Activated T-cell treated with anti-CD3 and anti-CD28 coated beads for 1 hour (primary cell): ENCODE measurements at regions not wholly inside any gene's neighbourhood (a gene's known extent, or its start where the extent isn't known, plus 50 kb on each side); places are given as distances from the start of the nearest gene placed in this dataset.
A peak's percentile ranks its signal among the peaks of the same experiment; 100 is the strongest.
"Not testable (repeated sequence)": the region's sequence is repeated elsewhere in the genome, so short reads cannot be mapped to it uniquely, and the experiment has no call there.

Experiments used
- DNase-seq: peaks from one replicate; pipeline ENCODE4 v3.0.0-alpha.2; 2020; ENCODE audit warnings: low read depth

GRCh38 chr7:25069900-25070443 lies 55.1 kb downstream of the CYCS start:
- DNase-seq = peak; percentile 19

GRCh38 chr7:25068502-25069213 lies 56.4 kb downstream of the CYCS start:
- no peak for DNase-seq

GRCh38 chr7:25067726-25068501 lies 57.1 kb downstream of the CYCS start:
- no peak for DNase-seq

- no peak for DNase-seq
Measured at GRCh38 chr7:25066253-25066652, 58.8 kb downstream of the CYCS start.

- DNase-seq = no peak
Measured at GRCh38 chr7:25062380-25062779, 62.7 kb downstream of the CYCS start.

GRCh38 chr7:25060487-25061055 lies 64.5 kb downstream of the CYCS start:
- DNase-seq = no peak

GRCh38 chr7:25059576-25059975 lies 65.5 kb downstream of the CYCS start:
- DNase-seq = no peak

- DNase-seq = no peak
Measured at GRCh38 chr7:25056368-25056767, 68.7 kb downstream of the CYCS start.

GRCh38 chr7:25055520-25056220 lies 69.4 kb downstream of the CYCS start:
- DNase-seq = no peak

- no peak for DNase-seq
Measured at GRCh38 chr7:25054819-25055519, 70.1 kb downstream of the CYCS start.

- no peak for DNase-seq
Measured at GRCh38 chr7:25050223-25050622, 70.2 kb upstream of the OSBPL3 start.

- DNase-seq = no peak
Measured at GRCh38 chr7:25048444-25048834, 68.5 kb upstream of the OSBPL3 start.

- not testable (repeated sequence) for DNase-seq
Measured at GRCh38 chr7:25047571-25048443, 67.8 kb upstream of the OSBPL3 start.

- no peak for DNase-seq
Measured at GRCh38 chr7:25037325-25037724, 57.3 kb upstream of the OSBPL3 start.

GRCh38 chr7:25035274-25035673 lies 55.3 kb upstream of the OSBPL3 start:
- DNase-seq = no peak

- no peak for DNase-seq
Measured at GRCh38 chr7:25034136-25034535, 54.2 kb upstream of the OSBPL3 start.

- DNase-seq = no peak
Measured at GRCh38 chr7:25032774-25033743, 53.1 kb upstream of the OSBPL3 start.

GRCh38 chr7:25031432-25031831 lies 51.5 kb upstream of the OSBPL3 start:
- DNase-seq = no peak

- no peak for DNase-seq
Measured at GRCh38 chr7:25031007-25031406, 51.0 kb upstream of the OSBPL3 start.
